Cardiac septum (tissue), 1 donor: ENCODE measurements at regions not wholly inside any gene's neighbourhood (a gene's known extent, or its start where the extent isn't known, plus 50 kb on each side); places are given as distances from the start of the nearest gene placed in this dataset.

Experiments
- DNase-seq: peaks from one replicate; pipeline ENCODE4 v3.0.0-alpha.2; 2020; ENCODE audit warnings: low spot score
- intact Hi-C: fragments of 100-400 bp; cut with DNase I; formaldehyde crosslinking; loops from one replicate; pipeline ENCODE4 v1.14.0; 2022
- donor health status: DM: no; HTN: no; CAD: no.

DNA sequence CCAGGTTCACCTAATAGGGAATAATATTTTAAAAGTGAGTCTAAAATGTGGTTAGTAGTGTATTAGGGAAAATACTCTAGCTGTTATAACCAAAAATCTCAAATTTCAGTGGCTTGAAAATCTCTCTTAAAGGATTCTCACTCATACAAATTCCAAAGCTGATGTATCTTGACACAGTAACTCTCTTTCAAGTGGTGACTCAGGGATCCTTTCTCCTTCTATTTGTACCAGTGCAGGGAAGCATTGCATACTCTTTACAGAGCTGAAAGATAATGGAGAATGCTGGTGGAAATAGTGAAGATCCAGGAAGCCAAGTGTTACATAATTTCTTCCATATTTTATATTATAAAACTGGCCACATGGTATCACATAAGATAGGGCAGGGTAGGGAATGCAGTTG is 560.2 kb upstream of the CDH9 start:
- intact Hi-C loops: no loop called here
- no peak for DNase-seq

DNA sequence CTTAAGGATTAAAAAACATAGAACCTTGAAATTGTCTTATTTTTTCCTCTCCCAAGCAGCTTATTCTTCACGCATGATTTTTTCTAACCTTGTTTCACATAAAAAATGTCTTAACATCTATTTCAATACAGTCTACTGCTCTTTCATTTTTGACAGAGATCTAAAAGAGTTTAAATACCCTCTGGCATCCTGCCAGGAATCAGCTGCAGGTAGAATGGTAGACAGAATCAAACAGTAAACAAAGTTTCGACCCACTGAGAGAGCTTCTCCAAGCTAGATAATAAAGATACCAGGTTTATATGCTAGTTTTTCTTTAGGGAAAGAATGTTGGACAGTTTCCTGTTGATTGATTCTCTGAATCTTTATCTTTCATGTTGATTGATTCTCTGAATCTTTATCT is 555.8 kb upstream of the CDH9 start:
- intact Hi-C loops: no loop called here
- DNase-seq: no peak

DNA sequence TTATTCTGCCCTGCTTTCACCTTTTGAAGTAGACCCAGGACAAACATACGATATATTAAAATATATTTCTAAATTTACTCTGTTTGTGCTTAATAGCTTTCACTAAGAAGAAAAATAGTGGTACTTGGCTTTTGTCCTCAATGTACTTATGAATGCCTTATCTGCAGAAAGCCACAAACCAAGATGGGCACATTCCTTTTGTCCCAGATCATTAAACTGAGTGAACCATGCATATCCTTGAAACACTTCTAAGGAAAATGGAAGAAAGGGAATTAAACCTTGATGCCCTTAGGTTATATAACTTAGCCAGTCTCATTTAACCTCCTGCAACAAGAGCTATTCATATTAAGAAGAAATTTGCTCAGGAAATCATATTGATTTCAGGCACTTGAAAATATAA is 553.8 kb upstream of the CDH9 start:
- no peak for DNase-seq
- intact Hi-C loops: no loop called here

DNA sequence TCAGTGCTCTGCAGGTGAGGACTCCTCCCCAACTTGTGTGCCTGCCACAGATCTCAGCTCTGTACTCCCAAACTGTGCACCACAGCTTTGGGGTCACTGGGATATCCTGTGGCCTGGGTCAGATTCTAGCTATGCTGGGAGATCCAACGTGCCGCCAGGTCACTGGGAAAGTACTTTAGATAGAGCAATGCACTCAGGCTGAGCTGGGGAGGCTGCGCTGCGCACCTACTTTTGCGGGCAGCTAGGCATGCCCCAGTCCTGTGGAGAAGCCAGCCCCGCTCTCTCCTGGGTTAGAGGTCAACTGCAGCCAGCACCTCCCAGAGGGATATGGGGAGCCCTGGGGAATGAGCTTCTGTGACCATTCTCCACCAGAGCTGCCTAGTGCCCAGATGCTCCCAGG is 552.1 kb upstream of the CDH9 start:
- no peak for DNase-seq
- intact Hi-C loops: no loop called here

DNA sequence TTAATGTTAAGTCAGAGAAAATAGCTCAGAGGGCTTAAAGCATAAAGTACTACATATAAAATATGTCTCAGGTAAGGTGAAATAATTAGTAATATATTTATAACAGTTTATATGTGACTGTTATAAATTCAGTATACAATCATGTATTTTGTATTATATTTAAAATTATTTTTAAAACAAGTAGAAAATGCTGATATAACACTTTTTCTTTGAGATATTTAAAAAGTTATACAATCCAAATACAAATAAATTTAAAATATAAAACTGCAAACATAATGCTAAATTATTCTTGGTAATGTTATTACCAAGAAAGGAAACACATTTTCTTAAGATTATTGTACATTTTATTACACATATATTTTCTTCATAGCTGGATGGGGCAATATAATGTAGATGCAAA is 539.9 kb upstream of the CDH9 start:
- DNase-seq: no peak
- intact Hi-C loops: no loop called here

DNA sequence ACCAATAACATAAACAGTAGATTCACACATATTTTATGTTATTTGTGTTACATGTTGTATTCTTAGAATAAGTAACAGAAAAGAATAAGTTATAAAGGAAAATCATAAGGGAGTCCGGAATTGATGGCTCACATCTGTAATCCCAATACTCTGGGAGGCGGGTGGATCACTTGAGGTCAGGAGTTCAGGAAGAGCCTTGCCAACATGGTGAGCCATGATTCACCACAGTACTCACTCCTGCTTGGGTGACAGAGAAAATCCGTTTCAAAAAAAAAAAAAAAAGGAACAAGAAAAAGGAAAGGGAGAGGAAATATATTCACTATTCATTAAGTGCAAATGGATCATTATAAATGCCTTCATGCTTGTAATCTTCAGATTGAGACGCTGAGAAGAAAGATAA is 533.3 kb upstream of the CDH9 start:
- intact Hi-C loops: no loop called here
- DNase-seq: no peak

DNA sequence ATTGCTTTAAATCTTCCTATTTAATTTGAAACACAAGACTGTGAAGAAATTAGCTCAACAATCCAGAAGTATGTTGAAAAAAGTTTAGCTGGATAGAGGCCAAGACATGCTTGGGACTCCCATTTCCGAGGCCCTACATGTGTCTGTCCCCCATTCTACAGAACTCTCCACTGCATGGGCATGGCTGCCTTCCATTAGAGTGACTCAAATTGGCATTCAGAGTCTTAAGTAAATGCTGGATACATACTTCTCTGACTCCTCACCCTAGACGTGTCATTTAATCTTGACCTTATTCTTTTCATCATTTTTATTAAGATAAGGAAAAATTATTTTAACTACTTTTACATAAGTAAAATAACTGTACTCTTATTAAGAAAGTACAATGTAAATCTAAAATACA is 530.4 kb upstream of the CDH9 start:
- intact Hi-C loops: no loop called here
- no peak for DNase-seq

DNA sequence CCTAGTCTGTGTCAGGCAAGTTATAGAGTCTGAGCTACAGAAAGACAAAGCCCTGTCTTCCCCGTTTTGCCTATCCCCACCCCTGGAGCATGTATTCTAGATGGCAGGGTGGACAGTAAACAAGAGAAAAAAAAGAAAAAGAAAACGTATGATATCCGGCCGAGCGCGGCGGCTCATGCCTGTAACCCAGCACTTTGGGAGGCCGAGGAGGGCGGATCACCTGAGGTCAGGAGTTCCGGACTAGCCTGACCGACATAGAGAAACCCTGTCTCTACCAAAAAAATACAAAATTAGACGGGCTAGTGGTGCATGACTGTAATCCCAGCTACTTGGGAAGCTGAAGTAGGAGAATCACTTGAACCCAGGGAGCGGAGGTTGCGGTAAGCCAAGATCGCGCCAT is 523.0 kb upstream of the CDH9 start:
- intact Hi-C loops: no loop called here
- no peak for DNase-seq

DNA sequence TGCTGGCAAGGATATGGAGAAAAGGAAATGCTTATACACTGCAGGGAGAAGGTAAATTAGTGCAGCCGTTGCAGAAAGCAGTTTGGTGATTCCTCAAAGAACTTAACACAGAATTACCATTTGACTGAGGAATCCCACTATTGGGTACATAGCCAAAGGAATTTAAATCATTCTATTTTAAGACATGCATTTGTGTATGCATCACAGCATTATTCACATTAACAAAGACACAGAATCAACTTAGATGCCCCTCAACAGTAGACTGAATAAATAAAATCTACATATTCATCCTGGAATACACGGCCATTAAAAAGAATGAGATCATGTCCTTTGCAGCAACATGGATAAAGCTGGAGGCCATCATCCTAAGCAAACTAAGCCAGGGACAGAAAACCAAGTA is 510.1 kb upstream of the CDH9 start:
- DNase-seq: no peak
- intact Hi-C loops: no loop called here

DNA sequence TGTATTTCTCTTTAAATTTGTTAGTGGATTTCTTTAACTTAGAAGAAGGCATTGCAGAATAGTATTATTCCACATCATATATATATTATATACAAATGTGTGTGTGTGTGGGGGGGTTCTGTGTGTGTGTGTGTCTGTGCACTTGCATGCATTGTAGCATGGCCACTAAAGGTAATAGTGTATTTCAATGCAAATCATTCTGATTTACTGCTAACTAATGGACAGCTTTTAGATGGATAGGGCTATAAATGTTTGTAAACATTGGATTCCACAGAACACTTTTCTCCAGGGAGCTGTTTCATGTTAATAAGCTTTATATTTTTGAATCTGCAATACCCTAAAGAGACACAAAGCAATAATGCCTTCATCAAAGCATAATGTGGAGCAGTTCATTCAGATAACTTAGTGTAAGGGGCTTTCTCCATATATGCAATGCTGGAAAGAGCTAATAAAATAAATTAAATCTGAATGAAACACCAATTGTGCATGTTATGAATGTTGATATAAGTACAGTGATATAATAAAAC is 496.7 kb upstream of the CDH9 start:
- intact Hi-C loops: no loop called here

DNA sequence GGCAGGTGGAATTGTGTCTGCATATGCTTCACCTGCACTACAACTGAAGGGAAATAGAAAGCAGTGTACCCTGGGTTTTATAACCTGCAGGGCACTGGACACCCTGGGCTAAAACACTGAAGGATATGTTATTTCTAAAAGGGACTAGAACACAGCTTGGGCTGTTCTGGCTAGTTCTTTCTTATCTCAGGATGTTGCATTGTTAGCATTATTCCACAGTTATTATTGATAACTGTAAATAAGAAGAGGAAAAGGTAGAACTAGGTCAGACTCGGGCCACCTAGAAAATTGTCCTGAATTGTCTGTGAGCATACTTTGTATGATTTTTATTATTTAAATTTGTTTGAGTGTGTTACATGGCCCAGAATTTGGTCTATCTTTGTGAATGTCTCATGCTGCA is 493.9 kb upstream of the CDH9 start:
- DNase-seq: no peak
- intact Hi-C loops: no loop called here

More for the DNA sequence above, 496.7 kb upstream of the CDH9 start:
- no peak for DNase-seq

DNA sequence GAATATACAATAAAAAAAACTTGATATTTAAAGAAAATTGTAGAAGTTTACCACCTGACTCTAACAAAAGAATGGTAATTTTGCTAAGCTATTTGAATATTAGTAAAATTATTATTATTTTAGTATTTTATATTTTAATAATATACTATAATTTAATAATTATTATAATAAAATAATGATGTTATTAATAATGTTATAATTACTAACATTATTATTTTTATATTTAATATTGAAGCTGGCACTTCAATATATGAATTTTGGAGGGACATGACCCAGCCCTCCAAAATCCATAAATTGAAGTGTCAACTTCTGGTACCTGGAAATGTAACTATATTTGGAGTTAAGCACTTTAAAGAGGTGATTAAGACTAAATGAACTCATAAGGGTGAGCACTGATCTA is 486.1 kb upstream of the CDH9 start:
- intact Hi-C loops: no loop called here
- DNase-seq: no peak

DNA sequence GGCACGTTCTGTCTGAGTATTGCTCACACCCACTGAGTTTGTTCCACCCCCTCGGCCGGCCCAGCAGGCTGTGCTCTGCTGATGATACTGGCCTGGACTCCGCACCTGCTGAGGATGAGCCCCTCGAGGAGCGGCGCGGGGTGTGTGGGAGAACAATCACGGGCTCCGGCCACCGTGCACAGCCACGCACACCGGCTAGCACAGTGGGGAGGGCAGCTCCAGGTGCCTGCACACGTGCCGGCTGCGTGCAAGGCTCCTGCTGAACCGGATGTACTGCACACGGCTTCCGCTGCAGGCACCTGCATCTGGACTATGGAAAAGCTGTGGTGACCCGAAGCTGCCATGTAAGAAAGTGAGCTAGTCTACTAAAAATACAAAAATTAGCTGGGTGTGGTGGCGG is 485.2 kb upstream of the CDH9 start:
- intact Hi-C loops: no loop called here
- no peak for DNase-seq

DNA sequence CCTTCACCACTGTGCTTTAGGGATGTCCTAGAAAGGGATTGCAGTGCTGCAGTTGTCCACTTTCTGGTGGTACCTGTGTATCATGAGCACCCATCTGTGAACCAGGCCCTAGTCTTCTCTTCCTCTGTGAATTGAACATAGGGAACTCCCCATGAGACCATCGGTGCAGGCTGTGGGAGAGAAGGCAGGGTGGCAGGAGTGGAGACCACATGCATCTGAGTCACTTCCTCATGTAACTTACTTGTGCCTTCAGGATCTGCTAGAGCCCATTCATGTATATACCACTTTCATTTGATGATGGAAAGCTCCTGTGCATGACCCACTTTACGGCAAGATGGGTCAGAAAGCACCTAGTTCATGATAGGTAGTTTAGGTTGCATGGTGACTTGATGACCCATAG is 478.1 kb upstream of the CDH9 start:
- intact Hi-C loops: no loop called here
- DNase-seq: no peak

DNA sequence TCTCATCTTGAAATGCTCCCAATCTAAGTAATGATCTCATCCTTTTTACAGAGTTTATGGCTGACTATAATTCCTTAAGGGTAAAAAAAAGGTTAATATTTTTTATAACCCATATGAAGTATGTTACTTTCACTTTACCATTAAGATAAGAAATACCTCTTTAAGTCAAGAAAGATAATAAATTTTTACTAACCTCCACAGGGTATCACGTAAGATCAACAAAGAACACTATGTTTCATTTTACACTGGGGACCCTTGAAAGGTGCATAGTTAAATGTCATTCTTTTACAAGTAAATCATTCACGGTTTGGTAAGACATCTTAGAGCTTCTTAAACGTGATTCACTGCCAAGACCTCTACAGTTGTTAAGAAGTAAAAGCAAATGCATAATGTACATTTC is 472.7 kb upstream of the CDH9 start:
- DNase-seq: no peak
- intact Hi-C loops: no loop called here

DNA sequence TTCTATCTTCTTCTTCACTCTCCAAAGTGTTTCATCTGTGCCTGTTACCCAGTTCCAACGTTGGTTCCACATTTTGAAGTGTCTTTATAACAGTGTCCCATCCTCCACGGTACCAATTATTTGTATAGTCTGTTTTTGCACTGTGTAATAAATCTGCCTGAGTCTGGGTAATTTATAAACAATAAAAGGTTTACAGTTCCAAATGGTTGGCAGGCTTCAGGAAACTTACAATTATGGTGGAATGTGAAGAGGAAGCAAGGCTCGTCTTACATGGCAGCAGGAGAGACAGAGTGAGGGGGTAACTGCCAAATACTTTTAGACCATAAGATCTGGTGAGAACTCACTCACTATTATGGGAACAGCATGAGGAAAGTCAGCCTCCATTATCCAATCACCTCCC is 465.4 kb upstream of the CDH9 start:
- no peak for DNase-seq

DNA sequence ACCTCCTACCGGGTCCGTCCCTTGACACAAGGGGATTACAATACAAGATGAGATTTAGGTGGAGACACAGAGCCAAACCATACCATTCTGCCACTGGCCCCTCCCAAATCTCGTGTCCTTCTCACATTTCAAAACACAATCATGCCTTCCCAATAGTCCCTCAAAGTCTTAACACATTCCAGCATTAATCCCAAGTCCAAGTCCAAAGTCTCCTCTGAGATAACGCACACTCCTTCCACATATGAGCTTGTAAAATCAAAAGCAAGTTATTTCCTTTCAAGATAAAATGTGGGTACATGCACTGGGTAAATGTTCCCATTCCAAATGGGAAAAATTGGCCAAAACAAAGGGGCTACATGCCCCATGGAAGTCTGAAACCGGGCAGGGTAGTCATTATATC is 463.9 kb upstream of the CDH9 start:
- intact Hi-C loops: no loop called here
- DNase-seq: no peak

More for the DNA sequence above, 465.4 kb upstream of the CDH9 start:
- intact Hi-C loops: no loop called here

DNA sequence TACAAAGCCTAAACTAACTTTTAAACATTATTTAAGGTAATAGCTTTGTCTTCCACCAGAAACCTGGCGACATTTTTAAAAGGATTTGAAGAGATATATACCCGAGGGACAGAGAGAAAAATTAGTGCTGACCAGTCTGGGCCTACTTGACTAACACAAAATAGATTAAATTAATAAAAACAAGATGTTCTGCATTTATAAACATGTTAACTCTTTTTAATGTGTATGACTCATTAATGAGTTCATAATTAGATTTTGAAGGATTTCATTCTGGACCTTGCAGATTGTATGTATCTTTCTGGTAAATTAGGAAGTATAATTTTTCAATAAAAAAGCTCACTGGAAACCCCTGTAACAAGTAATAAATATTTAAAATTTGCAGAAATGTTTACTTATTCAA is 459.1 kb upstream of the CDH9 start:
- DNase-seq: no peak
- intact Hi-C loops: no loop called here

DNA sequence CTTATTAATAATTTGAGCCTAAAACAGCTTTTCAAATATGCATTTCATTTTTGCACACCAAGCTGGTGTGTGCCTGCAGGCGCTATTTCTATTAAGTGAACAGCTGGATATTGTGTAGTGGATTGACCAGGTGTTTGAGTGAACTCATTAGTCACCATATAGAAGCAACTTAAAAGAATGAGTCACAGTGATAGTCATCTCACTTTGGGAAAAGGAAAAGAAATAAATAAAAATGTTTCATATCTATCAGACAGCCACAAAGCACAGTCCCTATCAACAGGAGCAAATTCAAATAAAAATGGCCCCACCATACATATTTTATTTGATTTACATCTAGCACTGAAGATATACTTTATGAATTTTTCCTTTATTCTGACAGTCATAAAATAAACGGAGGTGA is 456.5 kb upstream of the CDH9 start:
- intact Hi-C loops: no loop called here
- DNase-seq: no peak

DNA sequence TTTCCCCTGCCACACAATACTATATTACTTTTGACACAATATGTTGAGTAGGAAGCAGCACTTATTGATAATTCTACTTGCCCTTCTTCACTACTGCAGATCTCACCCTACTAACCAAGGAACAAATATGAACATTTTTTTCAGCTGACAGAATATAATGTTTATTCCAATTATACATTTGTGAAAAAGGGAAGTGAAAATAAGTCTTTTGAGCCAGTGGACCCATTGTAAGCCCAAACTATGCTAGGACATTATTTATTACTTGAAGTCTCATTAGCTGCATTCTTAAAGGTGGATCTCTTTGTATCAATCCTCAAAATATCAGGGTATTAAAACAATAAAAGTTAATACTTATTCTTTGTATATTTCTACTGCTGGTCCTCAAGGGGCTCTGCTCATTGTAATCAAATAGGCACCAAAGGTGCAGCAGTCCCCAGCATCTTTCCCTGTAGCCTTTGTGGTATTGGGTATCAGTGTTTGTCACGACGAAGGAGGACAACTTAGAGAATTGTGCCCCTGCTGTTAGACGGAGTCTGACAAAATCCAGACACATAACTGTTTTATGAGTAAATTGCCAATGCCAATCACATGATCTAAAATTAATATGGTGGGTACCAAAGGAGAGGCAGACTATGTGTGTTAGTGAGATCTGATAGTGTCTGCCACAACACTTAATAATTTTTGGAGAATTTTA is 453.5 kb upstream of the CDH9 start:
- no peak for DNase-seq
- intact Hi-C loops: no loop called here

DNA sequence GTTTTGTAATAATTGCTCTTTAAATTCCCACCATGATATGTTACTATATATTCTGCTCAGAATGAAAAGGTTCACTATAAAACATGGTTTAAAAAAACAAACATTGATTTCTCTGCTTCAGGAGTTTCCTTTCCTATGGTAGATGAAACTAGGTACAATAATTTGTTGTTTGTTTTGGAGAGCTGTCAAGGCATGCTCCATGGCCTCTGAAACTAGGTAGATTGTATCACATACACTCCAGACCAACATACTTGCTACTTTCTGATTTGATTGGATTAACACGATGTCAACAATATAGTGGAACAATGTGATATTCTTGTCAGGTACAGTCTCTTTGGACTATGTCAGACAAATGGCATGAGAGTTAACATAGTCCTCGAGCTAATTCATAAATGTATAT is 452.7 kb upstream of the CDH9 start:
- DNase-seq: no peak
- intact Hi-C loops: no loop called here

DNA sequence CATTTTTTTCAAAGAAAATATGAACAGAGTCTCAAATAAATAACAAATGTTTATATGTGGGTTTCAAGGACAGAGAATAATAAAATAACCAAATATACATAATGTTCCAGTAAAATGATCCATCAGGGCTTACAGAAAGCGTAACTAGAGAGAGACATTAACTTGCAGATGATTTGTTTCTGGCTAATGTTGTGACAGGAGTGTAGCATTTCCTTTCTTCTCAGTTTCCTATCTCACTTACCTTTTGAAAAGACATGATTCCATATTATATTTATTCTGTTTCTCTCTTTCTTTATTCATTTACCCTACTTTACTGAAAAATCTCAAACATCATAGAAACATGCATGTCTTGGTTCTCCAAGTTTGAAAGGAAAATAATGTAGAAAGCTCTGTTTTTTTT is 451.3 kb upstream of the CDH9 start:
- intact Hi-C loops: no loop called here
- DNase-seq: no peak
